NOMO-1 treated with dmso at 0.1 percent for 144 hours (cell line): ENCODE measurements at regions not wholly inside any gene's neighbourhood (a gene's known extent, or its start where the extent isn't known, plus 50 kb on each side); places are given as distances from the start of the nearest gene placed in this dataset.

Source experiments
- DNase-seq: peaks from one replicate; lab custom pipeline; 2025; ENCODE audit not compliant: unreplicated experiment; lab: John Stamatoyannopoulos, UW

GRCh38 chr12:125720961-125721360 lies 655.7 kb downstream of the AACS start:
- DNase-seq: no peak

GRCh38 chr12:125734137-125734536 lies 668.9 kb downstream of the AACS start:
- DNase-seq: no peak

- no peak for DNase-seq
These were observed 673.0 kb downstream of the AACS start for GRCh38 chr12:125738211-125738610.

- DNase-seq: no peak
These were observed 677.2 kb downstream of the AACS start for GRCh38 chr12:125742413-125742812.

- no peak for DNase-seq
These were observed 679.0 kb downstream of the AACS start for GRCh38 chr12:125744201-125744600.

GRCh38 chr12:125755512-125755911 lies 690.3 kb downstream of the AACS start:
- DNase-seq: no peak

- DNase-seq: no peak
These were observed 700.9 kb downstream of the AACS start for GRCh38 chr12:125766091-125766490.

- no peak for DNase-seq
These were observed 707.2 kb downstream of the AACS start for GRCh38 chr12:125772403-125772802.

GRCh38 chr12:125773033-125773640 lies 707.9 kb downstream of the AACS start:
- DNase-seq: peak; percentile 1

- no peak for DNase-seq
These were observed 710.3 kb downstream of the AACS start for GRCh38 chr12:125775507-125775906.

GRCh38 chr12:125776212-125776611 lies 711.0 kb downstream of the AACS start:
- DNase-seq: no peak

GRCh38 chr12:125786143-125786542 lies 720.9 kb downstream of the AACS start:
- no peak for DNase-seq

GRCh38 chr12:125794401-125794800 lies 729.2 kb downstream of the AACS start:
- no peak for DNase-seq

GRCh38 chr12:125797421-125798175 lies 732.4 kb downstream of the AACS start:
- no peak for DNase-seq

GRCh38 chr12:125804660-125805059 lies 739.4 kb downstream of the AACS start:
- DNase-seq: no peak

GRCh38 chr12:125824276-125824675 lies 759.0 kb downstream of the AACS start:
- DNase-seq: no peak

- no peak for DNase-seq
These were observed 770.6 kb downstream of the AACS start for GRCh38 chr12:125835852-125836251.

- no peak for DNase-seq
These were observed 771.4 kb downstream of the AACS start for GRCh38 chr12:125836647-125837046.

- DNase-seq: no peak
These were observed 776.1 kb downstream of the AACS start for GRCh38 chr12:125841332-125841731.

- DNase-seq: no peak
These were observed 786.9 kb downstream of the AACS start for GRCh38 chr12:125852116-125852515.

GRCh38 chr12:125852679-125853078 lies 787.4 kb downstream of the AACS start:
- DNase-seq: no peak

- no peak for DNase-seq
These were observed 788.4 kb downstream of the AACS start for GRCh38 chr12:125853670-125854069.

GRCh38 chr12:125856366-125856765 lies 791.1 kb downstream of the AACS start:
- DNase-seq: no peak
